ENCODE measurements at regions not wholly inside any gene's neighbourhood (a gene's known extent, or its start where the extent isn't known, plus 50 kb on each side); places are given as distances from the start of the nearest gene placed in this dataset.
A peak's percentile ranks its signal among the peaks of the same experiment; 100 is the strongest.

DNA sequence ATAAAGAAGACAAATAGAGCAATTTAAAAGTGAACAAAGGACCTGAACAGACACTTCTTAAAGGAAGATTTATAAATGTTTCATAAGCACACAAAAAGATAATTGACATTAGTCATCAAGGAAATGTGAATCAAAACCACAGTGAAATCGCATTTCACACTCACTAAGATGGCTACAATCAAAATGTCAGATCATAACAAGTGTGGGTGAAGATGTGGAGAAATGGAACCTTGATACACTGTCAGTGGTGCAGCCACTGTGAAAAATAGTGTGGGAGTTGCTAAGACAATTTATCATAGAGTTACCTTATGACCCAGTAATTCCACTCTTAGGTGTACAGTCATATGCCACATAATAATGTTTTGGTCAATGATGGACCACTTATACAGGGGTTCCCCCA is 54.5 kb upstream of the HTR4 start:
- DNase-seq (ENCODE audit: insufficient read length, low spot score): no peak
- no peak for FAIRE-seq

GRCh38 chr5:148711961-148712360 is 57.6 kb upstream of the HTR4 start:
- no peak for DNase-seq (ENCODE audit: insufficient read length, low spot score)

GRCh38 chr5:148713735-148714508 is 59.6 kb upstream of the HTR4 start:
- FAIRE-seq: no peak
- DNase-seq (ENCODE audit: insufficient read length, low spot score): no peak

More at GRCh38 chr5:148711961-148712360, 57.6 kb upstream of the HTR4 start:
- no peak for FAIRE-seq

DNA sequence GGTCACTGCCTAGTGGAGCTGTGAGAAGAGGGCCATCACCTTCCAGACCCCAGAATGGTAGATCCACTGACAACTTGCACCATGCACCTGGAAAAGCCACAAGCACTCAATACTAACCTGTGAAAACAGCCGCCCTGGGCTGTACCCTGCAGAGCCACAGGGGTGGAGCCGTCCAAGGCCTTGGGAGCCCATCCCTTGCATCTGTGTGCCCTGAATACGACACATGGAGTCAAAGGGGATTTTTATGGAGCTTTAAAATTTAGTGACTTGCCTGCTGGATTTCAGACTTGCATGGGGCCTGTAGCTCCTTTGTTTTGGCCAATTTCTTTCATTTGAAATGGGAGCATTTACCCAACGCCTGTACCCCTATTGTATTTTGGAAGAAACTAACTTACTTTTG is 62.4 kb upstream of the HTR4 start:
- no peak for FAIRE-seq
- no peak for DNase-seq (ENCODE audit: insufficient read length, low spot score)

DNA sequence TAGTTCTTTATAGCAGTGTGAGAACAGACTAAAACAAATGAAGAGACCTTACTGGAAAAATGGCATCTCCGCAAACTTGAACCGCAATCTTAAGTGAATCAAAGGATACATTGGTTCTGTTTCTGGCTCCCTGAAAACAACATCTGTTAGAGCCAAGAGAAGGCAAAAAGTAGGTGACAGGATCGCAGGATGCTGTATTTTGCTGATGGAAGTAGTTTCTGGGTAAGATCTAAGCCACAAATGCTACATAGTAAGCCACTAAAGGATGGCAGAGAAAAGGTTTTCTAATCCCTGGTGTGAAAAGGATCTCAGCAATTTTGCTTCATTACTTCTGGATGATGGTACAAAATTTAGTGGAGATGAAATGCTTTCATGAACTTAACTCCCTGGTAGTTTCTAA is 63.3 kb upstream of the HTR4 start:
- no peak for FAIRE-seq
- no peak for DNase-seq (ENCODE audit: insufficient read length, low spot score)

- no peak for FAIRE-seq
- DNase-seq (ENCODE audit: insufficient read length, low spot score): no peak
These were observed 65.3 kb upstream of the HTR4 start for GRCh38 chr5:148719605-148720004.

- FAIRE-seq (no peak), DNase-seq (ENCODE audit: insufficient read length, low spot score) (no peak)
These were observed 65.9 kb upstream of the HTR4 start for GRCh38 chr5:148720257-148720656.

DNA sequence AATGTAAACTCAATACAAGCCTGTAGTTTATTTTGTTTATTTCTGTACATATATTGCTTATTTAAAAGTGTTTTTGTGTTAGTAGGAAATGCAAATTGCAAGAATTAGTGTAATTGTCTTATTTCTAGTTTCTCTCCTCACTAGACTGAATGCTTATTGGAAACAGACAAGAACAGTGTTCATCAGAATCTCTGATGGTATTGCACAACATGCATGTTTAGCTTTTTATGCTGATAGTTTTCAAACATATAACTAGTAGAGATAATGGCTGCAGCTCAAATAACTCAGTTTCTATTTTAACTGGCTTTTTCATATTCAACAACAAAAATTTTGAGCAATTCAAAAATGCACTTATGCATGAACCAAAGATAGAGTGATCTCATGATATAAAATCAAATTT is 68.8 kb upstream of the HTR4 start:
- FAIRE-seq: no peak
- no peak for DNase-seq (ENCODE audit: insufficient read length, low spot score)

- FAIRE-seq (no peak), DNase-seq (ENCODE audit: insufficient read length, low spot score) (no peak)
These were observed 71.3 kb upstream of the HTR4 start for GRCh38 chr5:148725675-148726074.

- no peak for FAIRE-seq
- DNase-seq (ENCODE audit: insufficient read length, low spot score): no peak
These were observed 74.9 kb upstream of the HTR4 start for GRCh38 chr5:148729182-148729581.

DNA sequence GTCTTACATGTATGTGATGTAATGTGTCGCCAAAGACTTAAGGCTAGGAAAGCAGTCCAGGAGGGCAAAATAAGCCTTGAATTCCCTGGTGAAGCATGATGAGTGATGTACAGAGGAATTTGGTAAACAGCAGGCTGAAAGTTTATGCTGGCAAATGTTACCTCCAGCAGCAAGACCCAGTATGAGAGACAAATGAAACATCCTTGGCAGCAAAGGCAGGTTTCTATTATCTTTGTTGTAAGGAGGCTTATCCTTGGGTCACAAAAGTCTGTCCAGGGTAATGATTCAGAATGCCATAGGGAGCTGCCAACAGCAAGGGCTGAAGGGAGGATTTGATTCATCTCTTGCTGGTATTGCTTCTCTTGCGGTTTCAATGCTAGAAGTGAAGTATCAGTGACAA is 75.9 kb upstream of the HTR4 start:
- FAIRE-seq (no peak), DNase-seq (ENCODE audit: insufficient read length, low spot score) (no peak)

GRCh38 chr5:148730942-148731898 is 76.9 kb upstream of the HTR4 start:
- FAIRE-seq (peak; percentile 20), DNase-seq (ENCODE audit: insufficient read length, low spot score) (peak; percentile 52)

DNA sequence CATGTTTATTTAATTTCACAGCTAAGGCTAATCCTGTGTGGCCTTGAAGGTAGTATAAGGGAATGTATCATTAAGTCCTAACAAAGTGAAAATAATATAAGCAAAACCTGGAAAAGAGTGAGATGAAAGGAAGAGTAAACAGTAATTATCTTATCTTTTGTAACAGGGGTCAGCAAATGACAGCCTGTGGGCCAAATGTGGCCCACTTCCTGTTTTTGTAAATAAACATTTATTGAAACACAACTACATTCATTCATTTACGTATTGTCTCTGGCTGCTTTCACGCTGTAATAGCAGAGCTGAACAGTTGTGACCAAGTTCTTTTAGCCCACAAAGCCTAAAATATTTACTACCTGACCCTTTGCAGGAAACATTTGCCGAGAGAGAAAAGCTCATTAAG is 78.4 kb upstream of the HTR4 start:
- FAIRE-seq (no peak), DNase-seq (ENCODE audit: insufficient read length, low spot score) (no peak)

- DNase-seq (ENCODE audit: insufficient read length, low spot score): peak; percentile 29
- peak; percentile 60 for FAIRE-seq
These were observed 79.5 kb upstream of the HTR4 start for GRCh38 chr5:148733601-148734438.

GRCh38 chr5:148734518-148734917 is 80.2 kb upstream of the HTR4 start:
- DNase-seq (ENCODE audit: insufficient read length, low spot score): no peak
- no peak for FAIRE-seq

GRCh38 chr5:148735301-148735835 is 81.0 kb upstream of the HTR4 start:
- FAIRE-seq (no peak), DNase-seq (ENCODE audit: insufficient read length, low spot score) (no peak)

GRCh38 chr5:148739023-148739422 is 84.7 kb upstream of the HTR4 start:
- DNase-seq (ENCODE audit: insufficient read length, low spot score): no peak
- no peak for FAIRE-seq

DNA sequence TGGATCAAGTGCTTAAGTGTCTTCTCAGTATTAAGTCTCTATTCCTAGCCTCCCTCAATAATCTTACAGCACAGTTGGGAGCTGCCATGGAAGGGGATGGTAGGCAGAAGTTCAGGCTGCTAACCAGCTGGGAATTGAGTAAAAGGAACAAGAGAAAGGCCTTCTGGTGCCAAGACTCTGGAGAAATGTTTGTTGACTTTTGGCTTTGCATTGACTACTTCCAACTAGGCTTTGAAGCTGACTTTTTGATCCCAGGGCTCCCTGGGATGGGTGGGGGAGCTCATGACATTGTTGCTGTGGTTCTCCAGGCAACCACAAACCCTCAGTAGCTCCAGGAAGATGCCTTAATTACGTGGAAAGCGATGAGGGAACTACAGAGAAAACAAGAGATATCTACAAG is 85.2 kb upstream of the HTR4 start:
- FAIRE-seq: no peak
- no peak for DNase-seq (ENCODE audit: insufficient read length, low spot score)

DNA sequence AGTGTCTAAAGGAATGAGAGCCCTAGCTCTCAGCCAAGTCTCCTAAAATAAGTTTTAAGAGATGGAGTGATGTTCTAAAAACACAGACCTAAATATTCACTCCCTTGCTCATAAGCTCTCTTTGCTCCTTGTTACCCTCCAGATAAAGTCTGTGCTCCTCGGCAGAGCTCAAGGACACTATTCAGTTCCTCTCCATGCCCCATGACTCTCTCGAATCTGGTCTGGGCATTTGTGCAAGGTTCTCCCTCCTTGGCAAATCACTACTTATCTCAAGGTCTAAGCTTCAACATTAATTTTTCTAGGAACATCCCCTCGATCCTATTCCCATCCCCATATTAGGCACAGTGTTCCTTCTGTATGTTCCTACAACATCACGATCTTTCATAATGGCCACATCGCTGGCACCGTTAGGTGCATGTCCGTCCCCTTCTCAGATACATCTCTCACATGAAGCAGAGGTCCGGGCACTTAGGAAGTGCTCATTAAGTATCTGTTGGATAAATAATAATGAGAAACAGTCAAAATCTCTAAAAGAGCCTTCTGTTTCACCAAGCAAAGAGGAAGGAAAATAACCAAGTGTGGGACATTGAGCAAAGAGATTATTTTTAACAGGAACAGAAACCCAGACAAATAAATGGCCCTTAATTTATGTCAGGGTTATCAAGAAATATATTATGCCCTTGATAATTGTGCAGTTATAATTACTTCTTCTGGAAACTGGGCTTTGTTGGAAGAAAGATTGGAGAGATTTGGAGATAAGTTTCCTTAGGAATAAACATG is 85.9 kb upstream of the HTR4 start:
- FAIRE-seq (no peak), DNase-seq (ENCODE audit: insufficient read length, low spot score) (no peak)
